ENCODE measurements at regions not wholly inside any gene's neighbourhood (a gene's known extent, or its start where the extent isn't known, plus 50 kb on each side); places are given as distances from the start of the nearest gene placed in this dataset.

- TF ChIP-seq PML (IDR thresholded peaks at IDR 0.05; ENCODE audit: low read length) (no peak), CTCF (IDR thresholded peaks at IDR 0.05 in 2 of 3, conservative IDR thresholded peaks at IDR 0.05 in 1 of 3; ENCODE audit: insufficient read depth in 2 of 3, low read depth in 1 of 3, low read length in 3 of 3) (no peak), NR3C1 (CRISPR knock-in tag; IDR thresholded peaks at IDR 0.05) (no peak), FOXJ3 (CRISPR knock-in tag; IDR thresholded peaks at IDR 0.05) (no peak), RAD21 (CRISPR knock-in tag; conservative IDR thresholded peaks at IDR 0.05 in 1 of 2, IDR thresholded peaks at IDR 0.05 in 1 of 2) (no peak), SP1 (CRISPR knock-in tag; IDR thresholded peaks at IDR 0.05) (no peak), EGR1 (conservative IDR thresholded peaks at IDR 0.05) (no peak), ZNF140 (CRISPR knock-in tag; IDR thresholded peaks at IDR 0.05) (no peak), ESRRB (CRISPR knock-in tag; IDR thresholded peaks at IDR 0.05; ENCODE audit: borderline replicate concordance) (no peak), TBP (optimal IDR thresholded peaks at IDR 0.05; ENCODE audit: low read depth, low read length) (no peak), YY1 (IDR thresholded peaks at IDR 0.05; ENCODE audit: borderline replicate concordance in 1 of 3, control insufficient read depth in 1 of 3, extremely low read depth in 1 of 3, insufficient read depth in 3 of 3, insufficient read length in 1 of 3, insufficient replicate concordance in 2 of 3, low read depth in 1 of 3, low read length in 2 of 3) (no peak), ZNF589 (CRISPR knock-in tag; IDR thresholded peaks at IDR 0.05; ENCODE audit: low read depth) (no peak)
These were observed 200.7 kb upstream of the SPTLC3 start for GRCh38 chr20:12808006-12808567.
